ENCODE measurements at regions not wholly inside any gene's neighbourhood (a gene's known extent, or its start where the extent isn't known, plus 50 kb on each side); places are given as distances from the start of the nearest gene placed in this dataset.
"Not testable (repeated sequence)": the region's sequence is repeated elsewhere in the genome, so short reads cannot be mapped to it uniquely, and the experiment has no call there.

GRCh38 chr9:22838266-22838665 is 391.6 kb downstream of the DMRTA1 start:
- Mint-ChIP-seq H3K4me1 (ENCODE audit: low read depth) (no peaks in the 10 kb centered on the region), H3K9me3 (peaks cover 8% of the 10 kb centered on the region), H3K27ac (no peak overlapping the region), H3K4me3 (no peak overlapping the region), H3K36me3 (ENCODE audit: low read depth) (no peaks in the 10 kb centered on the region), H3K27me3 (ENCODE audit: low read depth) (no peaks in the 10 kb centered on the region)

GRCh38 chr9:22840641-22841040 is 394.0 kb downstream of the DMRTA1 start:
- H3K27me3 Mint-ChIP-seq (ENCODE audit: low read depth): no peaks in the 10 kb centered on the region
- no peak overlapping the region for H3K27ac Mint-ChIP-seq
- H3K4me1 Mint-ChIP-seq (ENCODE audit: low read depth): no peaks in the 10 kb centered on the region
- H3K36me3 Mint-ChIP-seq (ENCODE audit: low read depth): no peaks in the 10 kb centered on the region
- H3K4me3 Mint-ChIP-seq: no peak overlapping the region
- H3K9me3 Mint-ChIP-seq: peaks cover 20% of the 10 kb centered on the region

- not testable (repeated sequence) for H3K36me3 Mint-ChIP-seq (ENCODE audit: low read depth); H3K4me3 Mint-ChIP-seq; H3K27ac Mint-ChIP-seq; H3K27me3 Mint-ChIP-seq (ENCODE audit: low read depth); H3K4me1 Mint-ChIP-seq (ENCODE audit: low read depth)
- peaks cover 26% of the 10 kb centered on the region for H3K9me3 Mint-ChIP-seq
Measured at GRCh38 chr9:22845243-22845642, 398.6 kb downstream of the DMRTA1 start.

- H3K9me3 Mint-ChIP-seq: peaks cover 28% of the 10 kb centered on the region
- no peaks in the 10 kb centered on the region for H3K4me1 Mint-ChIP-seq (ENCODE audit: low read depth)
- no peak overlapping the region for H3K4me3 Mint-ChIP-seq
- no peaks in the 10 kb centered on the region for H3K36me3 Mint-ChIP-seq (ENCODE audit: low read depth)
- no peak overlapping the region for H3K27ac Mint-ChIP-seq
- H3K27me3 Mint-ChIP-seq (ENCODE audit: low read depth): no peaks in the 10 kb centered on the region
Measured at GRCh38 chr9:22855980-22856379, 409.4 kb downstream of the DMRTA1 start.

- no peaks in the 10 kb centered on the region for H3K4me1 Mint-ChIP-seq (ENCODE audit: low read depth)
- no peaks in the 10 kb centered on the region for H3K27me3 Mint-ChIP-seq (ENCODE audit: low read depth)
- H3K27ac Mint-ChIP-seq: no peak overlapping the region
- peaks cover 33% of the 10 kb centered on the region for H3K9me3 Mint-ChIP-seq
- H3K36me3 Mint-ChIP-seq (ENCODE audit: low read depth): no peaks in the 10 kb centered on the region
- no peak overlapping the region for H3K4me3 Mint-ChIP-seq
Measured at GRCh38 chr9:22857316-22857715, 410.7 kb downstream of the DMRTA1 start.

GRCh38 chr9:22863106-22863505 is 416.5 kb downstream of the DMRTA1 start:
- H3K36me3 Mint-ChIP-seq (ENCODE audit: low read depth): no peaks in the 10 kb centered on the region
- no peak overlapping the region for H3K4me3 Mint-ChIP-seq
- no peaks in the 10 kb centered on the region for H3K27me3 Mint-ChIP-seq (ENCODE audit: low read depth)
- peaks cover 42% of the 10 kb centered on the region for H3K9me3 Mint-ChIP-seq
- no peaks in the 10 kb centered on the region for H3K4me1 Mint-ChIP-seq (ENCODE audit: low read depth)
- no peak overlapping the region for H3K27ac Mint-ChIP-seq

GRCh38 chr9:22863736-22864135 is 417.1 kb downstream of the DMRTA1 start:
- H3K9me3 Mint-ChIP-seq: peaks cover 36% of the 10 kb centered on the region
- H3K27me3 Mint-ChIP-seq (ENCODE audit: low read depth): no peaks in the 10 kb centered on the region
- no peak overlapping the region for H3K27ac Mint-ChIP-seq
- no peaks in the 10 kb centered on the region for H3K4me1 Mint-ChIP-seq (ENCODE audit: low read depth)
- H3K36me3 Mint-ChIP-seq (ENCODE audit: low read depth): no peaks in the 10 kb centered on the region
- H3K4me3 Mint-ChIP-seq: no peak overlapping the region

- Mint-ChIP-seq H3K9me3 (peaks cover 16% of the 10 kb centered on the region), H3K27ac (no peak overlapping the region), H3K4me3 (no peak overlapping the region), H3K27me3 (ENCODE audit: low read depth) (no peaks in the 10 kb centered on the region), H3K4me1 (ENCODE audit: low read depth) (no peaks in the 10 kb centered on the region), H3K36me3 (ENCODE audit: low read depth) (no peaks in the 10 kb centered on the region)
Measured at GRCh38 chr9:22893196-22893843, 446.7 kb downstream of the DMRTA1 start.

- Mint-ChIP-seq H3K4me3 (no peak overlapping the region), H3K4me1 (ENCODE audit: low read depth) (no peaks in the 10 kb centered on the region), H3K9me3 (no peaks in the 10 kb centered on the region)
Measured at GRCh38 chr9:22898591-22898990, 452.0 kb downstream of the DMRTA1 start.

GRCh38 chr9:22911632-22912031 is 465.0 kb downstream of the DMRTA1 start:
- H3K9me3 Mint-ChIP-seq: peaks cover 4% of the 10 kb centered on the region
- H3K27ac Mint-ChIP-seq: no peak overlapping the region
- no peaks in the 10 kb centered on the region for H3K27me3 Mint-ChIP-seq (ENCODE audit: low read depth)
- H3K4me3 Mint-ChIP-seq: no peak overlapping the region
- H3K4me1 Mint-ChIP-seq (ENCODE audit: low read depth): no peaks in the 10 kb centered on the region
- no peaks in the 10 kb centered on the region for H3K36me3 Mint-ChIP-seq (ENCODE audit: low read depth)

More at GRCh38 chr9:22898591-22898990, 452.0 kb downstream of the DMRTA1 start:
- no peak overlapping the region for H3K27ac Mint-ChIP-seq
- no peaks in the 10 kb centered on the region for H3K36me3 Mint-ChIP-seq (ENCODE audit: low read depth)
- H3K27me3 Mint-ChIP-seq (ENCODE audit: low read depth): no peaks in the 10 kb centered on the region

GRCh38 chr9:22913026-22913425 is 466.4 kb downstream of the DMRTA1 start:
- Mint-ChIP-seq H3K27me3 (ENCODE audit: low read depth) (no peaks in the 10 kb centered on the region), H3K4me3 (no peak overlapping the region)

GRCh38 chr9:22913518-22913917 is 466.9 kb downstream of the DMRTA1 start:
- no peaks in the 10 kb centered on the region for H3K36me3 Mint-ChIP-seq (ENCODE audit: low read depth)
- H3K9me3 Mint-ChIP-seq: peaks cover 4% of the 10 kb centered on the region
- no peaks in the 10 kb centered on the region for H3K27me3 Mint-ChIP-seq (ENCODE audit: low read depth)
- no peaks in the 10 kb centered on the region for H3K4me1 Mint-ChIP-seq (ENCODE audit: low read depth)
- no peak overlapping the region for H3K27ac Mint-ChIP-seq
- no peak overlapping the region for H3K4me3 Mint-ChIP-seq

More at GRCh38 chr9:22913026-22913425, 466.4 kb downstream of the DMRTA1 start:
- Mint-ChIP-seq H3K36me3 (ENCODE audit: low read depth) (no peaks in the 10 kb centered on the region), H3K9me3 (peaks cover 4% of the 10 kb centered on the region), H3K27ac (no peak overlapping the region), H3K4me1 (ENCODE audit: low read depth) (no peaks in the 10 kb centered on the region)

- Mint-ChIP-seq H3K4me1 (ENCODE audit: low read depth) (no peaks in the 10 kb centered on the region), H3K27me3 (ENCODE audit: low read depth) (no peaks in the 10 kb centered on the region), H3K4me3 (no peak overlapping the region), H3K9me3 (peaks cover 5% of the 10 kb centered on the region), H3K36me3 (ENCODE audit: low read depth) (no peaks in the 10 kb centered on the region), H3K27ac (no peak overlapping the region)
Measured at GRCh38 chr9:22916148-22916547, 469.5 kb downstream of the DMRTA1 start.

GRCh38 chr9:22919423-22919822 is 472.8 kb downstream of the DMRTA1 start:
- Mint-ChIP-seq H3K27me3 (ENCODE audit: low read depth) (no peaks in the 10 kb centered on the region), H3K9me3 (peaks cover 5% of the 10 kb centered on the region), H3K4me1 (ENCODE audit: low read depth) (no peaks in the 10 kb centered on the region), H3K4me3 (no peak overlapping the region), H3K36me3 (ENCODE audit: low read depth) (no peaks in the 10 kb centered on the region), H3K27ac (no peak overlapping the region)

GRCh38 chr9:22921742-22922141 is 475.1 kb downstream of the DMRTA1 start:
- no peak overlapping the region for H3K4me3 Mint-ChIP-seq

GRCh38 chr9:22922222-22922621 is 475.6 kb downstream of the DMRTA1 start:
- Mint-ChIP-seq H3K4me1 (ENCODE audit: low read depth) (no peaks in the 10 kb centered on the region), H3K4me3 (no peak overlapping the region), H3K36me3 (ENCODE audit: low read depth) (no peaks in the 10 kb centered on the region), H3K27ac (no peak overlapping the region), H3K27me3 (ENCODE audit: low read depth) (no peaks in the 10 kb centered on the region), H3K9me3 (peaks cover 5% of the 10 kb centered on the region)

More at GRCh38 chr9:22921742-22922141, 475.1 kb downstream of the DMRTA1 start:
- no peaks in the 10 kb centered on the region for H3K27me3 Mint-ChIP-seq (ENCODE audit: low read depth)
- no peak overlapping the region for H3K27ac Mint-ChIP-seq
- H3K4me1 Mint-ChIP-seq (ENCODE audit: low read depth): no peaks in the 10 kb centered on the region
- H3K9me3 Mint-ChIP-seq: peaks cover 5% of the 10 kb centered on the region
- no peaks in the 10 kb centered on the region for H3K36me3 Mint-ChIP-seq (ENCODE audit: low read depth)
